Loucy (cell line): ENCODE measurements at regions not wholly inside any gene's neighbourhood (a gene's known extent, or its start where the extent isn't known, plus 50 kb on each side); places are given as distances from the start of the nearest gene placed in this dataset.

Source experiments
- EZH2phosphoT487 ChIP-seq: fragments of 200-600 bp; IDR thresholded peaks from 2 replicates; pipeline ENCODE4 v1.6.1; 2018; ENCODE audit warnings: antibody characterized with exemption, mild to moderate bottlenecking, moderate library complexity, borderline replicate concordance
- TF ChIP-seq, protein P1 (sequence below): fragments of 200-600 bp; sonication (generic); conservative IDR thresholded peaks from 2 replicates; pipeline ENCODE4 v1.5.1; 2014; ENCODE audit warnings: mild to moderate bottlenecking, antibody characterized with exemption, low read length

DNA sequence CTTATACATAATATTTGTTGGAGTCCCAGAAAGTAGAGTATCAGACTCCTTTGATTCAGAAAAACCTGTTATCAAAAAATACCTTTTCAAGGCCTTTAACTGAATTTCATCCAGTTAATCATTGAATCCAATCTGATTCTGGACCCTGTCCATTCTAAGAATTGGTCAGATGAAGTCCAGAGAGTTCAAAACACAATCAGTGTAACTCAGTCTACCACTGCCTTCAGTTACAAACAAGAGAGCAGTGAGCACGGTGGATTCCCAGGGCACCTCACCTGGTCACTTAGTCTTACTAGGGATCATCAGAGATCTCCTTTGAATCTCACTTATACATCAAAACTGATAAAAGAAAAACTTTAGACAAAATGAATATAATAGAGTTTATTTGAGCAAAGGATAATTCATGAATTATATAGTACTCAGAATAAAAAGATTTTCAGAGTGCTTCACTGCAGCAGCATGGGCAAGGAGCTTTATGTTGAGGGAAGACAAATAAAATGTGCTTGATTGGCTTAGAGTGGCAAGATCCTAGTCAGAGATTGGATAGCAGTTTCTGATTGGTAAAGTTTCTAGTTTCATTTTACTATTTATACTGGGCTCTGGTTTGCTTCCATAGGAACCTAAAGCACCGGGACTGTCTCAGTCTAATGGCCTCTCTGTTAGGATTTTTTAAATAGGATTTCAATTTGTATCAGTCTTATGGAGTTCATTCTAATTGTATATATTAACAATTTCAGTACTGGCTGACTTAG lies 474.9 kb upstream of the GOLIM4 start:
- TF ChIP-seq, protein P1, sequence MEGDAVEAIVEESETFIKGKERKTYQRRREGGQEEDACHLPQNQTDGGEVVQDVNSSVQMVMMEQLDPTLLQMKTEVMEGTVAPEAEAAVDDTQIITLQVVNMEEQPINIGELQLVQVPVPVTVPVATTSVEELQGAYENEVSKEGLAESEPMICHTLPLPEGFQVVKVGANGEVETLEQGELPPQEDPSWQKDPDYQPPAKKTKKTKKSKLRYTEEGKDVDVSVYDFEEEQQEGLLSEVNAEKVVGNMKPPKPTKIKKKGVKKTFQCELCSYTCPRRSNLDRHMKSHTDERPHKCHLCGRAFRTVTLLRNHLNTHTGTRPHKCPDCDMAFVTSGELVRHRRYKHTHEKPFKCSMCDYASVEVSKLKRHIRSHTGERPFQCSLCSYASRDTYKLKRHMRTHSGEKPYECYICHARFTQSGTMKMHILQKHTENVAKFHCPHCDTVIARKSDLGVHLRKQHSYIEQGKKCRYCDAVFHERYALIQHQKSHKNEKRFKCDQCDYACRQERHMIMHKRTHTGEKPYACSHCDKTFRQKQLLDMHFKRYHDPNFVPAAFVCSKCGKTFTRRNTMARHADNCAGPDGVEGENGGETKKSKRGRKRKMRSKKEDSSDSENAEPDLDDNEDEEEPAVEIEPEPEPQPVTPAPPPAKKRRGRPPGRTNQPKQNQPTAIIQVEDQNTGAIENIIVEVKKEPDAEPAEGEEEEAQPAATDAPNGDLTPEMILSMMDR: no peak
- TF ChIP-seq EZH2phosphoT487: no peak
